GM19468 (cell line): ENCODE measurements at regions not wholly inside any gene's neighbourhood (a gene's known extent, or its start where the extent isn't known, plus 50 kb on each side); places are given as distances from the start of the nearest gene placed in this dataset.
"Not testable (repeated sequence)": the region's sequence is repeated elsewhere in the genome, so short reads cannot be mapped to it uniquely, and the experiment has no call there.

Source experiments
- ATAC-seq: cut with Tn5 transposase; IDR thresholded peaks from one replicate; pipeline ENCODE4 v1.9.1; 2021; ENCODE audit warnings: mild to moderate bottlenecking, moderate library complexity, moderate number of reproducible peaks; ENCODE audit not compliant: unreplicated experiment; ENCODE audit errors: extremely low read depth

GRCh38 chr17:27049104-27049784 lies 244.7 kb upstream of the WSB1 start:
- no peak for ATAC-seq

GRCh38 chr17:27065588-27065987 lies 228.3 kb upstream of the WSB1 start:
- ATAC-seq = no peak

- no peak for ATAC-seq
Measured at GRCh38 chr17:27066315-27066714, 227.6 kb upstream of the WSB1 start.

GRCh38 chr17:27069842-27070508 lies 223.9 kb upstream of the WSB1 start:
- ATAC-seq = no peak

- no peak for ATAC-seq
Measured at GRCh38 chr17:27070836-27071235, 223.1 kb upstream of the WSB1 start.

- ATAC-seq = no peak
Measured at GRCh38 chr17:27072885-27073284, 221.0 kb upstream of the WSB1 start.

GRCh38 chr17:27076814-27077213 lies 217.1 kb upstream of the WSB1 start:
- ATAC-seq = no peak

- ATAC-seq = no peak
Measured at GRCh38 chr17:27078296-27078695, 215.6 kb upstream of the WSB1 start.

- no peak for ATAC-seq
Measured at GRCh38 chr17:27079660-27080059, 214.3 kb upstream of the WSB1 start.

- ATAC-seq = no peak
Measured at GRCh38 chr17:27081002-27081638, 212.8 kb upstream of the WSB1 start.

- no peak for ATAC-seq
Measured at GRCh38 chr17:27082023-27082774, 211.7 kb upstream of the WSB1 start.

- no peak for ATAC-seq
Measured at GRCh38 chr17:27082775-27083154, 211.1 kb upstream of the WSB1 start.

GRCh38 chr17:27083408-27084185 lies 210.3 kb upstream of the WSB1 start:
- ATAC-seq = no peak

GRCh38 chr17:27085517-27085916 lies 208.4 kb upstream of the WSB1 start:
- no peak for ATAC-seq

- no peak for ATAC-seq
Measured at GRCh38 chr17:27086526-27086925, 207.4 kb upstream of the WSB1 start.

- no peak for ATAC-seq
Measured at GRCh38 chr17:27087935-27088766, 205.8 kb upstream of the WSB1 start.

- no peak for ATAC-seq
Measured at GRCh38 chr17:27088767-27089078, 205.2 kb upstream of the WSB1 start.

GRCh38 chr17:27089079-27089928 lies 204.6 kb upstream of the WSB1 start:
- ATAC-seq = not testable (repeated sequence)

- no peak for ATAC-seq
Measured at GRCh38 chr17:27089929-27090247, 204.0 kb upstream of the WSB1 start.
